ENCODE measurements at regions not wholly inside any gene's neighbourhood (a gene's known extent, or its start where the extent isn't known, plus 50 kb on each side); places are given as distances from the start of the nearest gene placed in this dataset.

DNA sequence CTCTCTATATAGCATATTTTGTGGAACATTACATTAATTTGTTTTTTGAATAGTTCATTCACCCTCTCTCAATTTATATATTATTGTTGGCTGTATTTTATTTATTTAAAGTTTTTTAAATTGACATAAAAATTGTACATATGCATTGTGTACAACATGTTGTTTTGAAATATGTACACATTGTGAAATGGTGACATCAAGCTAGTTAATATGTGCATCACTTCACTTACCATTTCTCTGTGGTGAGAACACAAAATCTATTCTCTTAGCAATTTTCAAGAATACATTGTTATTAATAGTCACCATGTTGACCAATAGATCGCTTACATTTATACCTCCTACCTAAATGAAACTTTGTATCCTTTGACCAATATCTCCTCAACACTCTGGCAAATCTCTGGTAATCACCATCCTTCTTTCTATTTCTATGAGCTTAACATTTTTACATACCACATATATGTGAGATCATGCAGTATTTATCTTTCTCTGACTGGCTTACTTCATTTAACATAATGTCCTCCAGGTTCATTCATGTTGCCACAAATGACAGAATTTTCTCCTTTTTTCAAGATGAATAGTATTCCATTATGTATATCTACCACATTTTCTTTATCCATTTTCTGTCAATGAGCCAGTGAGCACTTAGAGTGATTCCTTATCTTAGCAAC lies 180.9 kb upstream of the DEPDC1 start:
- intact Hi-C loops (cut with DNase I; ENCODE audit: low total_unique reads), result no loop called here
- no peak overlapping the region for H3K4me3 ChIP-seq
- H3K4me1 ChIP-seq, result no peaks in the 10 kb centered on the region
- DNase-seq, result no peak
- H3K27me3 ChIP-seq, result no peaks in the 10 kb centered on the region
- TF ChIP-seq, protein P1, sequence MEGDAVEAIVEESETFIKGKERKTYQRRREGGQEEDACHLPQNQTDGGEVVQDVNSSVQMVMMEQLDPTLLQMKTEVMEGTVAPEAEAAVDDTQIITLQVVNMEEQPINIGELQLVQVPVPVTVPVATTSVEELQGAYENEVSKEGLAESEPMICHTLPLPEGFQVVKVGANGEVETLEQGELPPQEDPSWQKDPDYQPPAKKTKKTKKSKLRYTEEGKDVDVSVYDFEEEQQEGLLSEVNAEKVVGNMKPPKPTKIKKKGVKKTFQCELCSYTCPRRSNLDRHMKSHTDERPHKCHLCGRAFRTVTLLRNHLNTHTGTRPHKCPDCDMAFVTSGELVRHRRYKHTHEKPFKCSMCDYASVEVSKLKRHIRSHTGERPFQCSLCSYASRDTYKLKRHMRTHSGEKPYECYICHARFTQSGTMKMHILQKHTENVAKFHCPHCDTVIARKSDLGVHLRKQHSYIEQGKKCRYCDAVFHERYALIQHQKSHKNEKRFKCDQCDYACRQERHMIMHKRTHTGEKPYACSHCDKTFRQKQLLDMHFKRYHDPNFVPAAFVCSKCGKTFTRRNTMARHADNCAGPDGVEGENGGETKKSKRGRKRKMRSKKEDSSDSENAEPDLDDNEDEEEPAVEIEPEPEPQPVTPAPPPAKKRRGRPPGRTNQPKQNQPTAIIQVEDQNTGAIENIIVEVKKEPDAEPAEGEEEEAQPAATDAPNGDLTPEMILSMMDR (IDR thresholded peaks at IDR 0.05 in 4 of 5, conservative IDR thresholded peaks at IDR 0.05 in 1 of 5), result no peak
- TF ChIP-seq POLR2A (IDR thresholded peaks at IDR 0.05), result no peak
- no peak overlapping the region for H3K27ac ChIP-seq
- no peaks in the 10 kb centered on the region for H3K9me3 ChIP-seq
- no peak for ATAC-seq
- no peaks in the 10 kb centered on the region for H3K36me3 ChIP-seq
- in situ Hi-C loops (cut with MboI; ENCODE audit: low sequenced_read_pairs in 4 of 4), result no loop called here

DNA sequence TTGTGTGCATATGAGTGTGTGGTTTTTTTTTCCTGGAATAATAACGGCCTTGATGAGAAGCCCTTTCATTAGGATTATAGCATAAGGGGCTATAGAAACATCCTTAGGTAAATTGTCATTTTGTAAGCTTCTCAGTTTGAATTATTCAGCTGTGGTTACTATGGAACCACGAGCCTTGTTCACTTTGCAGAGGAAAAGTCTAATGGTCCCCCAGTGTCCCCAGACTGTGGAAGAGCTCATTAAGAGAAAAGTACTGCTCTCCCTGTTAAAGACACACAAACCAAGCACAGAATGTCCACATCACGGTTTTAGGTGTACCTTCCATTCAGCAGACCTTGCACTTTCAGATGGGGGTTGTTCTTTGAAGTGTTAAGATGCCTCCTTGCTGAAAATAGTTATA lies 199.3 kb upstream of the DEPDC1 start:
- intact Hi-C loops (cut with DNase I; ENCODE audit: low total_unique reads), result no loop called here
- no peaks in the 10 kb centered on the region for H3K27me3 ChIP-seq
- no peaks in the 10 kb centered on the region for H3K9me3 ChIP-seq
- H3K36me3 ChIP-seq, result no peaks in the 10 kb centered on the region
- DNase-seq (no peak), ATAC-seq (no peak)
- H3K4me1 ChIP-seq, result no peaks in the 10 kb centered on the region
- TF ChIP-seq, protein P1 (IDR thresholded peaks at IDR 0.05 in 4 of 5, conservative IDR thresholded peaks at IDR 0.05 in 1 of 5), result no peak
- TF ChIP-seq POLR2A (IDR thresholded peaks at IDR 0.05), result no peak
- no peak overlapping the region for H3K4me3 ChIP-seq
- in situ Hi-C loops (cut with MboI; ENCODE audit: low sequenced_read_pairs in 4 of 4), result no loop called here
- no peak overlapping the region for H3K27ac ChIP-seq

DNA sequence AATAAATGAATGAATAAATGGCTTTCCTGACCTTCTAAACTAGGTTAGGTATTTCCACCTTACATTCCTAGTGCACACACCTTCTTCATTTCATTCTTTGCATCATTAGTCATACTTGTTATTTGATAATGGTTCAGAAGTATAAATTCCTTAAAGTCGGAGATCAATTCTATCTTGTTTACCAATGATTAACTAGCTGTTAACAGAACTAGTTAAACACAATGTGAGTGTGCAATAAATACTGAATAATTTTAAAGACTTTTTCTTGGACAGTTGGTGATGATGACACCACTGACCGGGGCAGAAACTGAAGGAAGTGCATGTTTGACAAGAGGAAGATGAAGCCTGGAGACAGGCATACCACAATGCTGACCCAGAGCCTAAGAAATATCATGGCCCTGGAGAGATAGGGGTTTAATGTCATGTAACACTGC lies 207.1 kb upstream of the DEPDC1 start:
- Histone ChIP-seq H3K27me3 (no peaks in the 10 kb centered on the region), H3K27ac (no peak overlapping the region), H3K36me3 (no peaks in the 10 kb centered on the region), H3K4me1 (no peaks in the 10 kb centered on the region), H3K4me3 (no peak overlapping the region), H3K9me3 (no peaks in the 10 kb centered on the region)
- intact Hi-C loops (cut with DNase I; ENCODE audit: low total_unique reads) (no loop called here), in situ Hi-C loops (cut with MboI; ENCODE audit: low sequenced_read_pairs in 4 of 4) (no loop called here)
- no peak for ATAC-seq
- DNase-seq, result no peak
- TF ChIP-seq, protein P1 (IDR thresholded peaks at IDR 0.05 in 4 of 5, conservative IDR thresholded peaks at IDR 0.05 in 1 of 5), result no peak
- no peak for TF ChIP-seq POLR2A (IDR thresholded peaks at IDR 0.05)

DNA sequence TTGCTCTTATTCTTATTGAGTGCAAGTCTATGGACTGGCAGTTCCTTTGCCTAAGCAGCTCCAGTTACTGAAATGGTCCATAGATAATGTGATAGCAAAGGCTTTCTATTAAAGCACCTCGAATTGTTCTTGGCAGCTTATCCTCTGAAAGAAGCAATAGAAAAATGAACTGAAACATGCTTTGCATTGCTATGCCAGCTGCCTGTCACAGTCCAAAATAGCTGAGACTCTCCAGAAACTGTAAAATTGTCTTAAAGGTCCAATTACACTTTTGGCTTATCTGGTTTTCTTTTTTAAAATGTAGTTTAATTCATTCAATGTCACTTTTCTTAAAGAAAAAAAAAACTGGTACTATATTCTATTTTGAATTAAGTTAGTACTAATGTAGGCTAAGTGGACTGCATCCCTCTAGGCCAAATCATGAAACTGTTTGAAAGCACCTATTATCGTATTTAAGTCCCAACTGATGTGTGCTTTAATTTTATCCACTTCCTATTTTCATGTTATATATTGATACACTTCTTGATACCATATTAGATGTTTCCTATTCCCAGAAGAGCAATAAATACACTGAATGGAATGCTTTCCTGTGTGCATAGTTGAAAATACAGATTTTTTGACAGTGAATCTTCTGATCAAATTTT lies 208.0 kb upstream of the DEPDC1 start:
- H3K4me3 ChIP-seq, result no peak overlapping the region
- no peaks in the 10 kb centered on the region for H3K27me3 ChIP-seq
- TF ChIP-seq, protein P1 (IDR thresholded peaks at IDR 0.05 in 4 of 5, conservative IDR thresholded peaks at IDR 0.05 in 1 of 5), result no peak
- TF ChIP-seq POLR2A (IDR thresholded peaks at IDR 0.05), result no peak
- intact Hi-C loops (cut with DNase I; ENCODE audit: low total_unique reads) (no loop called here), in situ Hi-C loops (cut with MboI; ENCODE audit: low sequenced_read_pairs in 4 of 4) (no loop called here)
- H3K4me1 ChIP-seq, result no peaks in the 10 kb centered on the region
- DNase-seq, result no peak
- H3K27ac ChIP-seq, result no peak overlapping the region
- H3K36me3 ChIP-seq, result no peaks in the 10 kb centered on the region
- no peaks in the 10 kb centered on the region for H3K9me3 ChIP-seq
- ATAC-seq, result no peak

Measured in gastrocnemius medialis (tissue), 4 donors.